K562 (cell line): ENCODE measurements at regions not wholly inside any gene's neighbourhood (a gene's known extent, or its start where the extent isn't known, plus 50 kb on each side); places are given as distances from the start of the nearest gene placed in this dataset.

ENCODE experiments used
- BCL6 ChIP-seq: fragments of 250-450 bp; sonication (Bioruptor Pico); IDR thresholded peaks from 2 replicates; pipeline ENCODE4 v1.4.0; 2020
- BHLHE40 ChIP-seq: IDR thresholded peaks from 2 replicates; pipeline ENCODE4 v1.6.1; 2011; ENCODE audit warnings: low read length, improper control_type of control experiment
- ETV6 ChIP-seq, 3 experiments: fragments of 150-350 bp in 1 of 3; sonication (generic) in 1 of 3; formaldehyde crosslinking in 1 of 3; IDR thresholded peaks; 2 replicates each; pipeline versions ENCODE4 v1.6.1 to v1.8.0; 2014 to 2022; ENCODE audit warnings: borderline replicate concordance in 2 of 3, low read depth in 2 of 3, antibody characterized with exemption in 1 of 3, low read length in 1 of 3, mild to moderate bottlenecking in 1 of 3, missing genetic modification reagents in 1 of 3
- POLR2AphosphoS5 ChIP-seq: IDR thresholded peaks from 2 replicates; pipeline ENCODE4 v1.6.1; 2011; ENCODE audit warnings: mild to moderate bottlenecking, low read depth, low read length, moderate library complexity; ENCODE audit not compliant: control insufficient read depth, insufficient read depth
- RFX1 ChIP-seq: fragments of 450-650 bp; IDR thresholded peaks from 2 replicates; pipeline ENCODE4 v1.6.1; 2016; ENCODE audit warnings: mild to moderate bottlenecking, moderate library complexity
- ZC3H4 ChIP-seq: sonication (generic); formaldehyde crosslinking; IDR thresholded peaks from 2 replicates; pipeline ENCODE4 v1.9.0; 2021; ENCODE audit warnings: missing genetic modification reagents, borderline replicate concordance
- ZNF174 ChIP-seq: fragments of 250-450 bp; sonication (Bioruptor Pico); IDR thresholded peaks from 2 replicates; pipeline ENCODE4 v1.4.0; 2020; ENCODE audit warnings: mild to moderate bottlenecking
- TF ChIP-seq, protein P1 (sequence below): IDR thresholded peaks from 2 replicates; pipeline ENCODE4 v1.6.1; 2016; ENCODE audit warnings: missing genetic modification characterization, missing compliant biosample characterization

DNA sequence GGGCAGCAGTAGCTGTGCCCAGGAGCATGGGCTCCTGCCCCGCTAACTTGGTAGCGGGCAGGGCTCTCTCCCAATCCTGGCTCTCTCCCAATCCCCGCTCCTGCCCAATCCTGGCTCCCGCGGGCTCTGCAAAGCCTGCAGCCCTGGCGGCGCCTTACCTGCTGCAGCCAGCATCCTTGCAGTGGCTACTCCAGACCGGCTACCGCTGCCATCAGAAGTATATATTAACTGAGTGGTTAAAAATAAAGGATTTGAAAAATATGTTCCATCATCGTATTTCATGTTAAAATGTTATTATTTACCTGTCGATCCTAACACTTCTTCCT lies 698.2 kb downstream of the SLITRK1 start:
- TF ChIP-seq BHLHE40 (no peak), RFX1 (no peak), POLR2AphosphoS5 (no peak), ZNF174 (CRISPR knock-in tag) (no peak), ZC3H4 (CRISPR knock-in tag) (no peak), BCL6 (no peak), ETV6 (IDR thresholded peaks at IDR 0.05; ENCODE audit: borderline replicate concordance in 1 of 2, low read depth in 2 of 2, low read length in 1 of 2) (no peak), ETV6 (CRISPR knock-in tag; IDR thresholded peaks at IDR 0.05; ENCODE audit: borderline replicate concordance) (no peak)
- TF ChIP-seq, protein P1, sequence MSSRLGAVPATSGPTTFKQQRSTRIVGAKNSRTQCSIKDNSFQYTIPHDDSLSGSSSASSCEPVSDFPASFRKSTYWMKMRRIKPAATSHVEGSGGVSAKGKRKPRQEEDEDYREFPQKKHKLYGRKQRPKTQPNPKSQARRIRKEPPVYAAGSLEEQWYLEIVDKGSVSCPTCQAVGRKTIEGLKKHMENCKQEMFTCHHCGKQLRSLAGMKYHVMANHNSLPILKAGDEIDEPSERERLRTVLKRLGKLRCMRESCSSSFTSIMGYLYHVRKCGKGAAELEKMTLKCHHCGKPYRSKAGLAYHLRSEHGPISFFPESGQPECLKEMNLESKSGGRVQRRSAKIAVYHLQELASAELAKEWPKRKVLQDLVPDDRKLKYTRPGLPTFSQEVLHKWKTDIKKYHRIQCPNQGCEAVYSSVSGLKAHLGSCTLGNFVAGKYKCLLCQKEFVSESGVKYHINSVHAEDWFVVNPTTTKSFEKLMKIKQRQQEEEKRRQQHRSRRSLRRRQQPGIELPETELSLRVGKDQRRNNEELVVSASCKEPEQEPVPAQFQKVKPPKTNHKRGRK (tag) = no peak
